OCI-LY3 (cell line): ENCODE measurements at regions not wholly inside any gene's neighbourhood (a gene's known extent, or its start where the extent isn't known, plus 50 kb on each side); places are given as distances from the start of the nearest gene placed in this dataset.
A peak's percentile ranks its signal among the peaks of the same experiment; 100 is the strongest.

Experiments
- H2AFZ ChIP-seq: fragments of 200-600, 300-600 bp; shearing (Covaris generic); 2 replicates; pipeline ENCODE4 v1.6.0; 2014; ENCODE audit warnings: antibody characterized with exemption, low read depth, low read length
- H3K27ac ChIP-seq: fragments of 200-600, 300-600 bp; sonication (generic); 2 replicates; pipeline ENCODE4 v1.5.1; 2014; ENCODE audit warnings: mild to moderate bottlenecking, low read length, moderate library complexity, mixed read lengths
- H3K27me3 ChIP-seq: fragments of 200-600, 300-600 bp; sonication (generic); 2 replicates; pipeline ENCODE4 v1.6.1; 2014; ENCODE audit warnings: low read depth, low read length, mixed read lengths
- H3K36me3 ChIP-seq: fragments of 200-600, 300-600 bp; sonication (generic); replicated peaks from 2 replicates; pipeline ENCODE3; 2014; ENCODE audit warnings: low read depth, low read length, mixed read lengths
- H3K4me1 ChIP-seq: fragments of 300-600, 200-600 bp; sonication (generic); 2 replicates; pipeline ENCODE4 v1.6.1; 2014; ENCODE audit warnings: low read length, mixed read lengths
- H3K4me2 ChIP-seq: fragments of 200-600, 300-600 bp; sonication (generic); 2 replicates; pipeline ENCODE4 v1.6.1; 2014; ENCODE audit warnings: low read length, mixed read lengths
- H3K4me3 ChIP-seq: fragments of 300-600, 200-600 bp; sonication (generic); 2 replicates; pipeline ENCODE4 v1.5.1; 2014; ENCODE audit warnings: antibody characterized with exemption, mild to moderate bottlenecking, low read length, moderate library complexity
- H3K79me2 ChIP-seq: fragments of 300-600, 200-600 bp; shearing (Covaris generic); 2 replicates; pipeline ENCODE4 v1.6.1; 2014; ENCODE audit warnings: mild to moderate bottlenecking, low read length, mixed read lengths
- H3K9ac ChIP-seq: fragments of 300-600, 200-600 bp; shearing (Covaris generic); 2 replicates; pipeline ENCODE4 v1.6.0; 2014; ENCODE audit warnings: mild to moderate bottlenecking, low read length, moderate library complexity
- H3K9me3 ChIP-seq: fragments of 200-600, 300-600 bp; shearing (Covaris generic); 2 replicates; pipeline ENCODE4 v1.6.1; 2014; ENCODE audit warnings: low read length, mixed read lengths; ENCODE audit not compliant: insufficient read depth
- H4K20me1 ChIP-seq: fragments of 200-600, 300-600 bp; sonication (generic); 2 replicates; pipeline ENCODE4 v1.6.1; 2016; ENCODE audit warnings: low read length, mixed read lengths; ENCODE audit not compliant: insufficient read depth
- CTCF ChIP-seq: fragments of 200-600, 300-600 bp; sonication (generic); IDR thresholded peaks from 2 replicates; pipeline ENCODE4 v1.5.1; 2014; ENCODE audit warnings: antibody characterized with exemption, low read length, low read depth
- EZH2phosphoT487 ChIP-seq: fragments of 200-600 bp; shearing (Covaris generic); IDR thresholded peaks from 2 replicates; pipeline ENCODE4 v1.6.1; 2018; ENCODE audit warnings: antibody characterized with exemption, mixed run types, low read depth

- no peaks in the 10 kb centered on the region for H3K36me3 ChIP-seq
- no peaks in the 10 kb centered on the region for H3K79me2 ChIP-seq
- no peak overlapping the region for H2AFZ ChIP-seq
- no peak overlapping the region for H3K4me2 ChIP-seq
- no peaks in the 10 kb centered on the region for H3K4me1 ChIP-seq
- H3K9me3 ChIP-seq = no peaks in the 10 kb centered on the region
- H3K27ac ChIP-seq = no peak overlapping the region
- H3K27me3 ChIP-seq = no peaks in the 10 kb centered on the region
- H3K9ac ChIP-seq = no peak overlapping the region
- H3K4me3 ChIP-seq = no peak overlapping the region
- TF ChIP-seq EZH2phosphoT487 (no peak), CTCF (no peak)
- no peaks in the 10 kb centered on the region for H4K20me1 ChIP-seq
Measured at GRCh38 chr4:156102411-156102810, 148.7 kb upstream of the CTSO start.

GRCh38 chr4:156101571-156101970, 147.9 kb upstream of the CTSO start:
- Histone ChIP-seq H3K9ac (no peak overlapping the region), H3K27ac (no peak overlapping the region), H3K4me1 (no peaks in the 10 kb centered on the region), H2AFZ (0 out of 2 replicates have a peak overlapping the region, but pooled peaks have one; percentile 8), H3K9me3 (no peaks in the 10 kb centered on the region), H3K27me3 (no peaks in the 10 kb centered on the region), H3K36me3 (no peaks in the 10 kb centered on the region), H4K20me1 (no peaks in the 10 kb centered on the region), H3K79me2 (no peaks in the 10 kb centered on the region), H3K4me2 (no peak overlapping the region), H3K4me3 (no peak overlapping the region)
- no peak for TF ChIP-seq CTCF
- TF ChIP-seq EZH2phosphoT487 = no peak

GRCh38 chr4:156100651-156101050, 147.0 kb upstream of the CTSO start:
- Histone ChIP-seq H3K9ac (no peak overlapping the region), H3K4me1 (no peaks in the 10 kb centered on the region), H3K27me3 (no peaks in the 10 kb centered on the region), H3K9me3 (no peaks in the 10 kb centered on the region), H4K20me1 (no peaks in the 10 kb centered on the region), H3K36me3 (no peaks in the 10 kb centered on the region), H2AFZ (no peak overlapping the region), H3K4me2 (no peak overlapping the region), H3K79me2 (no peaks in the 10 kb centered on the region), H3K4me3 (no peak overlapping the region), H3K27ac (no peak overlapping the region)
- TF ChIP-seq EZH2phosphoT487 (no peak), CTCF (no peak)

- Histone ChIP-seq H3K79me2 (no peaks in the 10 kb centered on the region), H2AFZ (no peak overlapping the region), H3K4me2 (no peak overlapping the region), H3K36me3 (no peaks in the 10 kb centered on the region), H4K20me1 (no peaks in the 10 kb centered on the region), H3K9me3 (no peaks in the 10 kb centered on the region), H3K27me3 (no peaks in the 10 kb centered on the region), H3K4me3 (no peak overlapping the region), H3K9ac (no peak overlapping the region), H3K4me1 (no peaks in the 10 kb centered on the region), H3K27ac (no peak overlapping the region)
- TF ChIP-seq EZH2phosphoT487 (no peak), CTCF (no peak)
Measured at GRCh38 chr4:156098805-156099204, 145.1 kb upstream of the CTSO start.
